GM19395 (cell line): ENCODE measurements at regions not wholly inside any gene's neighbourhood (a gene's known extent, or its start where the extent isn't known, plus 50 kb on each side); places are given as distances from the start of the nearest gene placed in this dataset.
"Not testable (repeated sequence)": the region's sequence is repeated elsewhere in the genome, so short reads cannot be mapped to it uniquely, and the experiment has no call there.

Experiments used
- ATAC-seq: cut with Tn5 transposase; IDR thresholded peaks from one replicate; pipeline ENCODE4 v1.9.1; 2021; ENCODE audit warnings: mild to moderate bottlenecking, moderate library complexity; ENCODE audit not compliant: unreplicated experiment

- no peak for ATAC-seq
Observed at GRCh38 chr6:159527351-159527750, 165.7 kb downstream of the SOD2 start.

DNA sequence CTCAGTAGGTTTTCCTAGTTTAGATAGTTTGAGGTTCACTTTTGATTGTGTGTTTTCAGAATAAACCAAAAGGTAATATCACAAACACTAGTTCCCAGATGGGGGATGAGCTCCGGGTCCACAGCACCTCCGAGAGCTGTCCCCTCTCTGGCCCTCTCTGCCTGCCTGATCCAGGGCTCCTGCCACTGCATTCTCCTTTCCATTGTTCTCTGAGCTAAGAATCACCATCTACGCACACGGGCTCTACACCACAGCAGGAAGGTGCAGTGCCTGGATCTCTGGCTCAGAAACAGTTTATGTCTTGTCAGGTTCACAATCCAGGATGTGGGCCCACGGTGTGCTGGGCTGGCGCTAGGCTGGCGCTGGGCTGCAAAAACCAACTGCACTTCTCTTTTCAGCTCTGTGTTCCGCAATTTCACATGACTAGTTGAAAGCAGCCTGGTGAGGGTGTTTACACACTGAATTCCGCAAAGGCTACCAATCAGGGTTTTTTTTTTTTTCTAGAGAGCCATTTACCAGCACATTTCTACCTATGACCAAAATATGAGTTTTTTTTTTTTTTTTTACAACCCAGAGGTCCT is 167.5 kb downstream of the SOD2 start:
- ATAC-seq, result no peak

- ATAC-seq, result no peak
Observed at GRCh38 chr6:159522877-159523547, 170.0 kb downstream of the SOD2 start.

DNA sequence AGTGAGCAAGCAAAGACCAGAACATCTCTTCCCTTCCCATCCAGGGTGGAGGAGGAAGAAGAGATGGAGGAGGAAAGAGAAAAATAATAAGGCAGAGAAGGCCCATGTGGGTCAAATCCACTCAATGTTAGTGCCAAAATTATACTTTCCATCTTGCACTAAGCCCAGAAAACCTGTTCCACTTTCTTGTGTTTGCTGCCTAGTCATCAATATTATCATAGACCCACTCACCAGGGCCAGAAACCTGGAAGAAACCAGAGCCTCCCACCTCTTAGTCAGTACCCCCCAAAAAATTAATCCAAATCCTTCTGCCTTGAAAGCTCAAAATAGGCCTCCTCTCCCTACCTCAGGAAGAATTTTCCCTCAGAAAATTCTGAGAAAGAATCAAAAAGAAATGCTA is 171.1 kb downstream of the SOD2 start:
- no peak for ATAC-seq

DNA sequence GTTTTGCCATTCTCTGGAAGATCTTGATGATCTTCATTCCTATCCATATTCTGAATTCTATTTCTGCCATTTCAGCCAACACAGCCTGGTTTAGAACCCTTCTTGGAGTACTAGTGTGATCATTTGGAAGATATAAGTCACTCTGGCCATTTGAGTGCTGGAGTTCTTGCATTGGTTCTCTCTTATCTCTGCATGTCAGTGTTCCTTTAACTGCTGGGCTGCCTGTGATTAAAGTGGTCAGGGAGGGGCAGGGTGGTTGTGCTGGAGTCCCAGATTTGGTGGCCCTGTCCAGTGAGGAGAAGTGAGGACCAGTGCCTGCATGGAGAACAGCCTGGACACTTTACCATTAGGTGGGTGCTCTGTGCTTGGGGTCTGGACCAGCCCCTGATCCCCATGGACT is 173.0 kb downstream of the SOD2 start:
- no peak for ATAC-seq

DNA sequence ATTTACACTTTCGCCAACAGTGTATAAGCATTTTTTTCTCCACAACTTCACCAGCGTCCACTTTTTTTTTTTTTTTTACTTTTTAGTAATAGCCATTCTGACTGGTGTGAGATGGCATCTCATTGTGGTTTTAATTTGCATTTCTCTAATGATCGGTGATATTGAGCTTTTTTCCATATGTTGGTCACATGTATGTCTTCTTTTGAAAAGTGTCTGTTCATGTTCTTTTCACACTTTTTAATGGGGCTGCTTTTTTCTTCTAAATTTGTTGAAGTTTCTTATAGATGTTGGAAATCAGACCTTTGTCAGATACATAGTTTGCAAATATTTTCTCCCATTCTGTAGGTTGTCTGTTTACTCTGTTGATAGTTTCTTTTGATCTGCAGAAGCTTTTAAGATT is 177.2 kb downstream of the SOD2 start:
- not testable (repeated sequence) for ATAC-seq

DNA sequence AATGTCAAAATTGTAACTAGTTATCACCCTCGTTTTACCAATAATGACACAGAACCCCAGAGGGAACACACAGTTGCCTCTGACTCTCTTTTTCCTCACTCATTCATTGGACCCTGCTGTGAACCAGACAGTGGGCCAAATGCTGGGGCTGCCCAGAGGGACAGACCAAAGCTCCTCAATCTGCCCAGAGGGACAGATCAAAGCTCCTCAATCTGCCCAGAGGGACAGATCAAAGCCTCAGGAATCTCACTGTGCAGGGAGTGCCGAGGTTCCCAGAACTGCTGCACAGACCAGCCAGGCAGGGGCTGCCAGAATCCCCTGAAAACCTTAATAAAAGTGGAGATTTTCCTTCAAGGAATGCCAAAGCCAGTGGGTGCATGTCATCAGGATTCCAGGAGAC is 179.1 kb downstream of the SOD2 start:
- ATAC-seq, result no peak

DNA sequence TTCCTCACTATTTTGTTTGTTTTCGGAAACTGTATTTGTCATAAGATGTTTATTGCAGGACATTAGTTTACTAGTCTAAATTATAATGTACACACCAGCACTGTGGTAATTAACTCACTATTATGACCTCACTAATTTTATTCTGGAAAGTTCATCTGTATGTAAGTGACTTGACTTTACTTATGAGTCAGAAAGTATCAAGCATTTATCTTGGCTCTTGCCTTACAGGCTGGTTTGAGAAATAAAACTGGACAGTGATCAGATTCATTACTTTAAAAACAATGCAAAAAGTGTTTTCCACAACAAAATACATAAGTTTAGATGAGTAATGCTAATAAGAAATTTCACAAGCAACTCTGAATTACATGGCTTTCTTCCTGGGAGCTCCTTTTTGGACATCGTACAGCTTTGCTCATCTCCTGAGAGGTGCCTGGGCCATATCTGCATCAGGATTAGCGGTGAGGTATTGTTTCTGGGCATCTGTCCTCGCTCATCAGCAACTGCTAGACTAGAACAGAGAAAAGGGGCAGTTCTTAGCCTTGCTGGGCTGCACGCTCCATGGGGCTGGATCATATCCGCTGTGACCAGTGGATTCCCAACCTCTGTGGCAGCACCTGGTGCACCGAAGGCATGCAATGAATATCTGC is 179.8 kb downstream of the SOD2 start:
- no peak for ATAC-seq

GRCh38 chr6:159512571-159512970 is 180.5 kb downstream of the SOD2 start:
- ATAC-seq, result no peak

- ATAC-seq, result no peak
Observed at GRCh38 chr6:159512104-159512503, 180.9 kb downstream of the SOD2 start.

DNA sequence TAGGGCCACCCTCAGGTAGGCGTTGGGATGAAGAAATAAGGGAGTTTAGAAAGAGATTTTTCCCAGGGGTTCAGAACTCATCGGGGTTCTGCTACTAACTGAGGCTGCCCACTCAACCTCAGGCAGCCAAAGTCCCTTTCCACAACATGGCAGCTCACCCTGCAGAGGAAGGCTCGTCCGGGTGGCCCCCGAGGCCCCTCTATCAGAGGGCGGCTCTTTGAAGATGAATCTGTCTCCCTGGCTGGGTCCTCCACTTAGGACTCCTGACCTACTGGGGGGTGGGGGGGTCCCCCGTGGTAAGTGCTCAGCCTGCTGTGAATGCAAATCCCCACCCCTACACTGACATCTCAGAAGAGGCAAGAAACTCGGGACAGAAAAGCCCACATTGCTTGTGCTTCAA is 182.9 kb downstream of the SOD2 start:
- ATAC-seq, result no peak

- no peak for ATAC-seq
Observed at GRCh38 chr6:159508931-159509330, 184.1 kb downstream of the SOD2 start.

DNA sequence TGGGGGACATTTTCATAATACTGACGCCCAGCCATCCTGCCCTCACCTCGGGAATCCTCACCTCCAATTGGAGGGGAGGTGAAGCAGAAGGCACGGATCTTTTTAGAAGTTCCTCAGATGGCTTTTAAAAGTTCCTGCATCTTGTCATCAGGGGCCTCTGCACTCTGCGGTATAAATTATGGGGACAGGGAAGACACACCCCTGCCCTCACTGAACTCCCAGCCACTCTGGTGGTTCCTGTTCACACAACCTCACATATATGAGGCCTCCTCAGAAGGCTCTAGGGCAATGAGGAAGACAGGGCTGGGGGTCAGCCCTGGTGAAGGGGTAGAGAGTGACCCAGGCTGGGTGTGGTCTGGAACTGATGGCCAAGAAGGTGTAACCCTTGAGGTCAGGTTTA is 187.0 kb downstream of the SOD2 start:
- no peak for ATAC-seq

- no peak for ATAC-seq
Observed at GRCh38 chr6:159505140-159505922, 187.7 kb downstream of the SOD2 start.

DNA sequence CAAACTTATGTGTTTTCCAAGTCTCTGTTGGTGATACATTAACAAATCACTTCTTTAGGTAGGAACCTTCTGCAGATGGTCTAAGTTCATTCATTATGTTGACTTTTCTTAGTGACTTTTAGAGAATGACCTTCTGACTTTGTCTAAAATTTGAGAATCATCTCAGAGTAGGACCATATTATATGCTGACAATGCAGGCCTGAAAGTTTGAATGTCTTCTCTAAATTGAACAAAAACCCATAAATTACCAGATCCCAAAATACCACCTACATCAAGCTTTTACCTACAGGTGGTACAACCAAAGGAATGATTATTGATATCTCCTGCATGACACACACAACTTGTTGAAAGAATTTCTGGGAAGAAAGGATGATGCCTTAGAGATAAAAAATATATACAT is 191.5 kb downstream of the SOD2 start:
- no peak for ATAC-seq

DNA sequence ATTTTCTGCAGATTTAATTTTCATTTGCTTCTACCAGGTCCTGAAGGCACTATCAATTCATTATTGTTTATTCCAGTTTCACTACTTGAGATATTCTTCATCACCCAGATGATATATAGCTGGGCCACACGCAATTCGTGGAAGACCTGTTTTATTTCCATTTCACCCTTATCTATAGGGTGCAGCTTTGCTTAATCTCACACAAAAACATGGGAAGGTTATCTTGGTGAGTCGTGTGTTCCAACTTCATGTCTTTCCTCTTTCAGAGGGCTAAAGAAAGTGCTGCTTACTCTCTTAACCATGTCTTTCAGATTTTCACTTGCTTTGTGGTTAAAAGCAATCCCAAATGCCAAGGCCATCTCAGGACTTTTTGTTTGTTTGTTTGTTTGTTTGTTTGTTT is 194.0 kb downstream of the SOD2 start:
- ATAC-seq, result no peak

GRCh38 chr6:159494586-159494972 is 198.5 kb downstream of the SOD2 start:
- no peak for ATAC-seq

DNA sequence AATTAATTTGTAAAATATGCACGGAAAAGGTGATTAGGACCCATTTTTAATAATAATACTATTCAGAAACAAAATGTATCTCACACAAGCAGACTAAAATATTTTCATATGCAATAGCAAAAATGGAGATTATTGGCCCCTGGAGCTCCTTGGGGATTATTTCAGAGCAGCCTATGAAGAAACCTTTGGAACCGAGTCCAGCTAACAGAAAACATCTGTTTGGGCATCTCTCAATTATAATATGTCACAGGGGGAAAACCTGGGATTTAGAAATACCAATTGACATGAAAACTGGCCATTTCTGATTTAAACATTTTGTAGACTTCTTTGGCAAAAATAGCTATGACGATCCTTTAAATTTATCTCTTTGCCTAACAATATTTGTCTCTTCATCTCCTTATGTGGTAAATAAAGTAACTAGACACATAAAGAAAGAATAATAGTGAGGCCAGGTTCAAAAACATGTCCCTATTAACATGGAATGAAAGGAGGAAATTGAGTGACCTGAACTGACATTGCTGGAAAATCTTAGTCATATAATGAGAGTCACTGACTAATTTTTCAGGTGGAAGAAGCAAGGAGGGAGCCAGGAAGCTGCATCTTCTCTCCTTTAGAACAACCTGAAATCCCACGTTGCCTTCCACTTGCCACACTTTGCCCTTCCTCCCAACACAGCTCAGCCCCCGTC is 199.0 kb downstream of the SOD2 start:
- ATAC-seq, result no peak

- no peak for ATAC-seq
Observed at GRCh38 chr6:159493231-159493897, 199.7 kb downstream of the SOD2 start.

- ATAC-seq, result no peak
Observed at GRCh38 chr6:159490298-159490937, 202.6 kb downstream of the SOD2 start.
